Heart right ventricle (tissue), 16 donors: ENCODE measurements at regions not wholly inside any gene's neighbourhood (a gene's known extent, or its start where the extent isn't known, plus 50 kb on each side); places are given as distances from the start of the nearest gene placed in this dataset.

Experiments used
- ATAC-seq, 8 donors: fragments of 200-7000 bp; cut with Tn5 transposase; one replicate each; pipeline ENCODE4 v1.9.1; 2020; ENCODE audit warnings: mild to moderate bottlenecking in 8 of 8, moderate library complexity in 8 of 8, moderate number of reproducible peaks in 1 of 8
- DNase-seq, 2 donors: peaks; one replicate each; pipeline ENCODE4 v3.0.0-alpha.2; 2020
- H3K27ac ChIP-seq, 10 donors: fragments of 200-600 bp; sonication (generic) in 2 of 10; one replicate each; pipeline versions ENCODE4 v1.5.0 to v1.8.0; 2020 to 2022; ENCODE audit warnings: mild to moderate bottlenecking in 3 of 10
- H3K27me3 ChIP-seq, 7 donors: fragments of 200-600 bp; one replicate each; pipeline ENCODE4 v1.8.0; 2021 to 2022; ENCODE audit warnings: mild to moderate bottlenecking in 2 of 7
- H3K36me3 ChIP-seq, 9 donors: fragments of 200-600 bp; sonication (generic) in 1 of 9; one replicate each; pipeline versions ENCODE4 v1.5.0 to v1.8.0; 2020 to 2022; ENCODE audit warnings: mild to moderate bottlenecking in 2 of 9
- H3K4me1 ChIP-seq, 9 donors: fragments of 200-600 bp; sonication (generic) in 1 of 9; one replicate each; pipeline versions ENCODE4 v1.5.0 to v1.8.0; 2020 to 2022; ENCODE audit warnings: mild to moderate bottlenecking in 4 of 9
- H3K4me3 ChIP-seq, 10 donors: fragments of 200-600 bp; sonication (generic) in 2 of 10; one replicate each; pipeline versions ENCODE4 v1.5.0 to v1.8.0; 2020 to 2022; ENCODE audit warnings: mild to moderate bottlenecking in 7 of 10, moderate library complexity in 2 of 10
- H3K9me3 ChIP-seq, 11 donors: fragments of 200-600 bp in 10 of 11; sonication (generic) in 2 of 11; one replicate each; pipeline versions ENCODE4 v1.5.0 to v1.8.0; 2013 to 2022; ENCODE audit warnings: mild to moderate bottlenecking in 2 of 11, control low read depth in 1 of 11, moderate library complexity in 1 of 11
- WGBS, 2 donors: extraction: QIAGEN DNeasy Blood & Tissue Kit; methylation state at CpG; one replicate each; pipeline ENCODE4 v1.1.7; 2013; ENCODE audit warnings: inconsistent platforms in 1 of 2; 5-methylcytosine and 5-hydroxymethylcytosine counted together
- intact Hi-C, 10 donors: fragments of 100-400 bp; cut with DNase I; formaldehyde crosslinking; loops; one replicate each; pipeline versions ENCODE4 v1.11.1 to v1.14.2; 2022
- TF ChIP-seq, protein P1 (sequence below), 9 donors: fragments of 200-600 bp; sonication (generic) in 2 of 9; IDR thresholded peaks; one replicate each; pipeline versions ENCODE4 v1.5.0 to v1.8.0; 2021 to 2022; ENCODE audit warnings: antibody characterized with exemption in 9 of 9, mild to moderate bottlenecking in 5 of 9, moderate library complexity in 1 of 9
- donor health status: Arrhythmogenic right ventricular cardiomyopathy.
- donor health status: ischemic (EF 13 %, LVEDD 7.1; RV severe dilation, severe dysfunction).
- donor health status: healthy with polysubstance abuse.
- donor health status: DM: no; HTN: yes; CAD: no.
- donor health status: DM: no; HTN: no; CAD: no.
- donor health status: ischemic (EF 25% LVEDD 6.9; RV normal size, moderate dysfunction).
- donor health status: ischemic (EF 25% LVEDD 5.7; RV mildly dilated, moderate dysfunction).
- donor health status: healthy.
- donor health status: DM: yes; HTN: yes; CAD: no.
- donor health status: Ischemic cardiomyopathy.
- donor health status: ischemic (EF 35%, LVEDD 5.7; RV mildly dilated, moderate dysfunction).
- donor health status: nonischemic (EF 11% LVEDD 7.7; RV severe dilation, severe dysfunction).
- donor health status: DM: yes; HTN: yes; CAD: no.
- donor health status: PGD.
- donor health status: ischemic (EF 29% LVEDD 5.4; RV normal size, mild dysfunction).
- donor health status: nonischemic (EF 23%, LVEDD 6.1; RV moderate dilation, normal function).

DNA sequence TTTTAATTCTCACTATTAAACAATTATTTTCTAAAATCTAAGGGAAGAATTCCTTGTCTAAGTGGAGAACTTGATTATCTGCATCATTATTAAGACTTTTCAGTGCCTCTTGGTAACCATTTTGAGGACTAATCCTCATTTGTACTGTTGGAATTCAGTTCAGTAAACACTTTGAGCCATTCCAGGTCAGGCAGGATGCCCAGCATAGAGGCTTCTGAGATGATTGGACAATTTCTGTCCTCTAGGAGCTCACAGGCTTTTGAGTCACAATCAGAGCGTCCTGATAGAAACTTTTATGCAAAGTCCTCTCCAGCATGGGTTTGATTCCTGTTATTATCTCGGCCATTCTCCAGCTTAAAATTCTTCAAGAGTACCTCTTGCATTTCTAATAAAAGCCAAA lies 1304.6 kb downstream of the EPHA7 start:
- no peak for DNase-seq
- peak in 1 of 8 donors; percentile 31 for ATAC-seq
- Histone ChIP-seq H3K4me3 (no peak overlapping the region), H3K27me3 (no peaks in the 10 kb centered on the region), H3K27ac (no peak overlapping the region), H3K4me1 (no peaks in the 10 kb centered on the region), H3K36me3 (no peaks in the 10 kb centered on the region), H3K9me3 (no peaks in the 10 kb centered on the region)
- intact Hi-C loops = no loop called here
- TF ChIP-seq, protein P1, sequence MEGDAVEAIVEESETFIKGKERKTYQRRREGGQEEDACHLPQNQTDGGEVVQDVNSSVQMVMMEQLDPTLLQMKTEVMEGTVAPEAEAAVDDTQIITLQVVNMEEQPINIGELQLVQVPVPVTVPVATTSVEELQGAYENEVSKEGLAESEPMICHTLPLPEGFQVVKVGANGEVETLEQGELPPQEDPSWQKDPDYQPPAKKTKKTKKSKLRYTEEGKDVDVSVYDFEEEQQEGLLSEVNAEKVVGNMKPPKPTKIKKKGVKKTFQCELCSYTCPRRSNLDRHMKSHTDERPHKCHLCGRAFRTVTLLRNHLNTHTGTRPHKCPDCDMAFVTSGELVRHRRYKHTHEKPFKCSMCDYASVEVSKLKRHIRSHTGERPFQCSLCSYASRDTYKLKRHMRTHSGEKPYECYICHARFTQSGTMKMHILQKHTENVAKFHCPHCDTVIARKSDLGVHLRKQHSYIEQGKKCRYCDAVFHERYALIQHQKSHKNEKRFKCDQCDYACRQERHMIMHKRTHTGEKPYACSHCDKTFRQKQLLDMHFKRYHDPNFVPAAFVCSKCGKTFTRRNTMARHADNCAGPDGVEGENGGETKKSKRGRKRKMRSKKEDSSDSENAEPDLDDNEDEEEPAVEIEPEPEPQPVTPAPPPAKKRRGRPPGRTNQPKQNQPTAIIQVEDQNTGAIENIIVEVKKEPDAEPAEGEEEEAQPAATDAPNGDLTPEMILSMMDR (IDR thresholded peaks at IDR 0.05) = no peak
- 59 to 69% methylated on average over 2 of the region's 2 CpGs for WGBS, 2 donors

DNA sequence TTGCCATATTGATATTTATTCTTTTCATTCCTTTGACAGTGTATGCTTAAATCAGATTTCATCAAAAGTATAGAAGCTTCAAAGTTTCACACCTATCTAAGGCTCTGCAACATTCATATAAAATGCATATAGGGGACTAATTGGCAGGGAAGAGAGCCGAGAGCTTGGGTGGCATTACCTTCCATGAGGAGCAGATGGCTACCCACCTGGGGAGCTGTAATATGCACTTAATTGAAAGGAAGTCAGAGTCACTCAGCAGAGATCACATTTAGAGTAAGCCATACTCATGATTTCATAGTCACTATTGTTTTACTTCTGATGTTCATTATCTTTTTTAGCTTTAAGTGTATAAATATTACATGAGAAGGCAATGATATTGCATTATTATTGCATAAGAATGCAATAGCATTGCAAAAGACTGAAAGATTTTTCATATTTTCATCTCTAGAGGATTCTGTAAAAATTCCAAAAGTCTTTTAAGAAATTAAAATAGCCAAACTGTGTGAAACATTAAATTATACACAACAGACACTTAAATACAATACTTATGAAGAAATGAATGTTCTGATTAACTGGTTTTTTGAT lies 1305.2 kb downstream of the EPHA7 start:
- TF ChIP-seq, protein P1 (IDR thresholded peaks at IDR 0.05) = no peak
- DNase-seq (no peak), ATAC-seq (no peak)
- no peaks in the 10 kb centered on the region for H3K36me3 ChIP-seq
- no peaks in the 10 kb centered on the region for H3K27me3 ChIP-seq
- intact Hi-C loops = no loop called here
- no peak overlapping the region for H3K27ac ChIP-seq
- no peaks in the 10 kb centered on the region for H3K4me1 ChIP-seq
- H3K4me3 ChIP-seq = no peak overlapping the region
- H3K9me3 ChIP-seq = peaks cover 0 to 4% (median 0%) of the 10 kb centered on the region in 11 donors
- 0 to 1% methylated on average over 1 of the region's 1 CpG for WGBS, 2 donors

DNA sequence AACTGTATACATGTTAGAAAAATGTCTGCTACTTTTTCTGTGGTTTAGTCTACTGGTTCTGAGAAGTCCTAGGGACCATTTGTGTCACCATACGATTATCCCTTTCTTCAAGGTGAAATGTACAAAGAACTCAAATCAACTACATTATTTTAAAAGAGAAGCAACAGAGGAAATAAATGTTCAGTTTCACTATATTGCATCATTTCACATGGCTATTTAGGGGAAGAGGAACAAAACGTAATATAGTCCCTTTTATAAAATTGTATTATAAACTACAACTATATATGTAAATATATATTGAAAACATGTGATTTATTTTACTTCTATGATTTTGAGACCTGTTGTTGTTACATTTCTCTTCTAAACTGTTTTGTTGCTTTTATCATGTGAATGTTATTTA lies 1308.0 kb downstream of the EPHA7 start:
- no peak for ATAC-seq
- no peak for DNase-seq
- TF ChIP-seq, protein P1 (IDR thresholded peaks at IDR 0.05) = no peak
- H3K9me3 ChIP-seq = peaks cover 0 to 12% (median 0%) of the 10 kb centered on the region in 11 donors
- intact Hi-C loops = no loop called here
- H3K27me3 ChIP-seq = no peaks in the 10 kb centered on the region
- H3K4me1 ChIP-seq = no peaks in the 10 kb centered on the region
- H3K27ac ChIP-seq = no peak overlapping the region
- H3K4me3 ChIP-seq = no peak overlapping the region
- no peaks in the 10 kb centered on the region for H3K36me3 ChIP-seq
- WGBS, 2 donors = 80 to 84% methylated on average over 2 of the region's 2 CpGs

DNA sequence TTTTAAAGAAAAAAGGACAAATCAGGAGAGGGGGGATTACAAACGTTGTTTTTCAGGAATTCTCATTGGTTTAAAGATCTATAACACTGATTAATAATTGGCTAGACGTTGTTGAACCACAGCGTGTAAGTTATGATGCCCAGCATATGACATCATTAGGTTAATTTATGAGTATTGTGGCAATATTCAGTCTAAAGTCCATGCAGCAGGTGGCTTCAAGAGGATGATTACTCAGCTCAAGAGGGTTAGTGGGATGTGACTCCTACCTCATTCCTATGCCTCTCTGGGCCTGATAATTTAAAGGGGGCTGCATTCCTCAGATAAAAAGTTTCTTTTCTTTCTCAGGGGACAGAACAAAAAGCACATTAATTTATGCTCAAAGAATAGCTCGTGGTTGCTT lies 1309.0 kb downstream of the EPHA7 start:
- 48 to 62% methylated on average over 4 of the region's 4 CpGs for WGBS, 2 donors
- intact Hi-C loops = no loop called here
- Histone ChIP-seq H3K9me3 (peaks cover 0 to 16% (median 0%) of the 10 kb centered on the region in 11 donors), H3K4me1 (no peaks in the 10 kb centered on the region), H3K36me3 (no peaks in the 10 kb centered on the region), H3K27me3 (no peaks in the 10 kb centered on the region), H3K27ac (no peak overlapping the region), H3K4me3 (no peak overlapping the region)
- DNase-seq = no peak
- TF ChIP-seq, protein P1 (IDR thresholded peaks at IDR 0.05) = no peak
- no peak for ATAC-seq
